GM12872 (cell line): ENCODE measurements at regions not wholly inside any gene's neighbourhood (a gene's known extent, or its start where the extent isn't known, plus 50 kb on each side); places are given as distances from the start of the nearest gene placed in this dataset.

Source experiments
- TF ChIP-seq, protein P1 (sequence below): IDR thresholded peaks from 3 replicates; pipeline ENCODE4 v1.5.1; 2011; ENCODE audit warnings: low read depth, mild to moderate bottlenecking, low read length, moderate library complexity; ENCODE audit not compliant: insufficient read depth

DNA sequence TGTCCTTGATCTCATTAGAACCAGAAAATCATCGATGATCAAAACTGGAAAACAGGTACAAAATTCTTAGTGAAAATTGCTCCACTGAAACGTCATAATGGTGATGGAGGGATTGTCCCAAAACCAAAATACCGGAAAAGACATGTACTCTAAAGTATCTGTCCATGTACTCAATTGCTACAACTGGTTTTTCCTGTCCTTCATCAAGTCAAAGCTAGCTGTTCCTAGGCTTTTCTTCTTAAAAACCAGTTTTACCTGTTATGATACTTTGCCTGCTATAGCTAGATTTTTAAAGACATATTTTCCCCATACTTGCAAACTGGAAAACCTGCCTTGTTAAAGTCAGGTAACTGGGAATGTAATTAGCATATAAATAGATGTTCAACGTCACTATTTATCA, 50.5 kb upstream of the LRRC1 start:
- TF ChIP-seq, protein P1, sequence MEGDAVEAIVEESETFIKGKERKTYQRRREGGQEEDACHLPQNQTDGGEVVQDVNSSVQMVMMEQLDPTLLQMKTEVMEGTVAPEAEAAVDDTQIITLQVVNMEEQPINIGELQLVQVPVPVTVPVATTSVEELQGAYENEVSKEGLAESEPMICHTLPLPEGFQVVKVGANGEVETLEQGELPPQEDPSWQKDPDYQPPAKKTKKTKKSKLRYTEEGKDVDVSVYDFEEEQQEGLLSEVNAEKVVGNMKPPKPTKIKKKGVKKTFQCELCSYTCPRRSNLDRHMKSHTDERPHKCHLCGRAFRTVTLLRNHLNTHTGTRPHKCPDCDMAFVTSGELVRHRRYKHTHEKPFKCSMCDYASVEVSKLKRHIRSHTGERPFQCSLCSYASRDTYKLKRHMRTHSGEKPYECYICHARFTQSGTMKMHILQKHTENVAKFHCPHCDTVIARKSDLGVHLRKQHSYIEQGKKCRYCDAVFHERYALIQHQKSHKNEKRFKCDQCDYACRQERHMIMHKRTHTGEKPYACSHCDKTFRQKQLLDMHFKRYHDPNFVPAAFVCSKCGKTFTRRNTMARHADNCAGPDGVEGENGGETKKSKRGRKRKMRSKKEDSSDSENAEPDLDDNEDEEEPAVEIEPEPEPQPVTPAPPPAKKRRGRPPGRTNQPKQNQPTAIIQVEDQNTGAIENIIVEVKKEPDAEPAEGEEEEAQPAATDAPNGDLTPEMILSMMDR = no peak

DNA sequence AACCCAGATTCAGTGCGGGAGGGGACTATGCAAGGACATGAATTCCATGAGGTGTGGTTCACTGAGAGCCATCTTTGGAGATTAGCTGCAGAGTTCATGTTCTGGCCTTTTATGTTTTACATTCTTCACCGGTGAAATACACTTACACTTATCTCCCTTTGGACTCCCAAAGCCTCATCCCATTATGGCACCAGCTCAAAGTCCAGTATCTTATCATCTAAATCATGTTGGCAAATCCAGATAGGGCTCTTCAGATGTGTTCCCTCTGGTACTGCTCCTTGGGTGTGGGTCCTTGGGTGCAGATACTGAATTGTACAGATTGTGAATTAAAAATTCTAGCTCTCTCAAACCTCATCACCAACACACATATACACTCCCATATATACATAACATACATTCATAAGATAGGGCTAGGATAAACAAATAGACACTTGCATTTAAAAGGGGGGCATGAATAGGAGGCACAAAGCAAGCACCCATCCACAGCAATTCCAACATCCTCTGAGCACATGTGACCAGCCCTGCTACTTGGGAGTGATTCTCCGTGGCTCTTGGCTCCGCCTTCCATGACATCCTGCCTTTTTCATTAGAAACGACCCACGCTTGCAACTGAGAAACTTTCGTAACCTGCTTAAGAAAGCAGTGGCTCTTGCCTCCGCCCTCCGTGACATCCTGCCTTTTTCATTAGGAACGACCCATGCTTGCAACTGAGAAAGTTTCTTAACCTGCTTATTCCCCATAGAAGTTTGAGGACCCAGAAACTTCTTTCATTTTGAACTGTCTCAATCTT, 53.6 kb upstream of the LRRC1 start:
- TF ChIP-seq, protein P1 = no peak

DNA sequence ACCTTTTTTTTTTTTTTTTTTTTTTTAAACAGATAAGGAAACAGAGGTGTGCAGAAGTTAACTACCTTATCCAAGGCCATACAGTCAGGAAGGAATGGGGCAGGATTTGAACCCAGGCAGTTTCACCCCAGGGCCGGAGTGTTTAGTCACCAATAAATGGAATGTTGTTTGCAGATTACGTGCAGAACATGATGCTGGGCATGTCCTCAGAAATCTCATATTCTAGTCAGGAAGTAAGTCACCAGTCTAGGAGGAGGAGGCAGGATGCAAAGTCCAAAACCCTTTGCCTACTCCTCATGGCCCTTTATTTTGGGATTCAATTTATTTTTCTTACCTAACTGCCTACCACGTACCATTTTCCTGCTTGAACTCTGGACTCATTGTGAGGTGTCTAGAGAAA, 57.1 kb upstream of the LRRC1 start:
- TF ChIP-seq, protein P1 = no peak

DNA sequence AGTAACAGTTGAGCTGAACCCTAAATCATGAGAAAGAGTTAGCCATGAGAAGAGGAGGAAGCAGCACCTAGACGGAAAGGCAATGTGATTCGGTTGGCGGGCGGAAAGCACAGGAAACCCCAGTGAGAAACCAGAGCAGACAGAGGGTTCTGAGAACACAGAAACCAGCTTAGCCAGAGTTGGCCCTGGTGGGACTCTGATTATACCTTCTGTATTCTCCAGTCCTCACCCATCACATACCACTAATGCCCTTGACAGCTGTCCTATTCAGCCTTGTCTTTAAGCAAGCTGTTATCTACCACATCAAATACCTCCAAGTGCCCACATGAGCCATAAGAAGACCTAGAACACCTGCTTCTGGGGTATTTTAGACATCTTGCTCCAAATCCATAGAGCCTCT, 58.9 kb upstream of the LRRC1 start:
- TF ChIP-seq, protein P1 = no peak

DNA sequence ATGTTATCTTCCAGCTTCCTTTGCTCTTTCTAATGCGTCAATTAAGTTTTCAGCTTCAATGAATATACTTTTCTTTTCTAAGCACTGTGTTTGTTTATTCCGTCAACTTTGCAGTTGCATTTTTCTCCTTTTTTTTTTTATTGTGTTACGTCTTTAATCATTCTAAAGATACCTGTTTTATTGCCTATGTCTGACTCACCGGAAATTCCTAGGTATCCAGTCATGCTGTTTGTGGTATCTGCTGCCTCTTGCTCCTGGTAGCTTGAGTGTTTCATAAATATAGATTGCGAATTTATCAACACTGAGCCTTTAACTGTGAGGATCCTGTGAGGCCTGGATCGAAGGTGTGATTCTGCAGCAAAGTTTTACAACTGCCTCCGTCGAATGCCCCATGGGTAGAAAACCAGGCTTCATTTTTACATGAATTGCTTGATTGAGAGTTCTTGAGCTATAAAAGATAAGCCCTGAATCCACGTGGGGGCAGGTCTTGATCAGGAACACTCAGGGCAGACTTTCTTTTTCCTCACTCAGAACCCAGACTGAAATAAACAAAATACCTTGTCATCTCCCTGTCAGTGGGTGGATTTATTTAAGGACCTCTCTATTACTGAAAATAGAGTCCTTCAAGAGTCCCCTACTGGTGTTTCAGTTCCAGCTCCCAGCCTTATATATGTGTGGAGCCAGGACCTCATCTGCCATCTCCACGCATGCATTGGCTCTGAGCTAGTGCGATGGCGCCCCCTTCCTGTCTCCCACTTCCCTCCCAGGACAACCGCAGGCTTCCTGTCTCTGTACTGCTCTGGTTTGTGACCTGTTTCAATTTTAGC, 60.1 kb upstream of the LRRC1 start:
- TF ChIP-seq, protein P1 = peak; percentile 43; the same call in 2 of the 3 replicates

DNA sequence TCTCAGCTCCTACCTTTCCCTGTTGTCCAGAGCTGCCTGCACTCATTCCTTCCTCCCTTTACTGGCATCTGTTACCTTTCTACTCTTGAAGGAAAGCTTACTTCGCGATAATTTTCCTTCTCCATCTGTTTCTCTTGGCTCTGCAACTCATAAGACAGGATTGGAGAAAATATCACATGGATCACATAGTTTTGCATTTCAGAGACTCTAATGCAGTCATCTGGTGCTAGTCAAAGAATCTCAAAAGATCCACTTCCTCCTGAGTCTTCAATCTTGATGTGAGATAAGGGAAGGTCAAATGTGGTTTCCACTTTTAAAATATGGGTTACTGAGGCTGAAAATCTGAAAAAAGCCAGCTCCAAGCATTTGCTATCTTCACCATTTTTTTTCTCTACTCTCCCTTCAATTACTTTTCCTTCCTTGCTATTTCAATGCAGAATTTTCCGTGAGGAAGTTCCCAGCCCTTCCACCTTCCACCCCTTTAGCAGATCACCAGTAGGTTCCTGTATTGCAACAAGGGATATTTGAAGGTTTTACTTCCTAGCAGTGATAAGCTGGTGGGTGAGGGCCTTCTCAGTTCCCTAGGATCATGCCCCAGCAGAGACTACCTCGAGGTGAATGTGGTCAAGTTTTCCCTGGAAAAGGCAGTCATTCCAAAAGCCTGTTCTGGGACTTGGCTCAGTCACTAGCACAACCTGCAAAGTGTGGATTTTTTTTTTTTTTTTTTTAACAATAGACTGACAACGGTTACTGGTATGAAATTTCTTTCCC, 62.8 kb upstream of the LRRC1 start:
- TF ChIP-seq, protein P1 = no peak

DNA sequence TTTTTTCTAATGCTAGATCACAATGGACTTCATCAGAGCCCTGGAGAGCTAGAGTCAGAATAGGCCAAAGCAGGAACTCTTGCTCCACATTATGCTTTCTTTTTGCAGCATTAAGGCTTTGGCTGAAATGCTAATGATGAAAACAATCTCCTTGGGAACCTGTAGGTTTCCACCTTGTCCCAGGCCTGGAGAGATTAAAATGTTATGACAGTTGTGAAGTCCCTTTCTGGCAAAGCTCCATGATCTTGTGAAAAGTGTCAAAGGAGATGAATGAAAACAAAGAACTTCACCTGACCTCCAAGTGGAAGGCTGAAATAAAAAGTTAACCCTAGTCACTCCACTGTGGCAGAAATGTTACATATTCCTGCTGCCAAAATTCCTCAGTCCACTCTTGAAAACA, 64.0 kb upstream of the LRRC1 start:
- TF ChIP-seq, protein P1 = no peak
